ENCODE measurements at regions not wholly inside any gene's neighbourhood (a gene's known extent, or its start where the extent isn't known, plus 50 kb on each side); places are given as distances from the start of the nearest gene placed in this dataset.
"Not testable (repeated sequence)": the region's sequence is repeated elsewhere in the genome, so short reads cannot be mapped to it uniquely, and the experiment has no call there.

GRCh38 chr18:59038295-59039039 is 101.2 kb upstream of the SEC11C start:
- DNase-seq (ENCODE audit: low read depth in 4 of 4, low spot score in 3 of 4), result no peak

- not testable (repeated sequence) for DNase-seq (ENCODE audit: low read depth in 4 of 4, low spot score in 3 of 4)
Measured at GRCh38 chr18:59039040-59039320, 100.7 kb upstream of the SEC11C start.

GRCh38 chr18:59039449-59039848 is 100.2 kb upstream of the SEC11C start:
- no peak for DNase-seq (ENCODE audit: low read depth in 4 of 4, low spot score in 3 of 4)

- DNase-seq (ENCODE audit: low read depth in 4 of 4, low spot score in 3 of 4), result no peak
Measured at GRCh38 chr18:59040770-59041148, 98.9 kb upstream of the SEC11C start.

- no peak for DNase-seq (ENCODE audit: low read depth in 4 of 4, low spot score in 3 of 4)
Measured at GRCh38 chr18:59041296-59041695, 98.4 kb upstream of the SEC11C start.

- DNase-seq (ENCODE audit: low read depth in 4 of 4, low spot score in 3 of 4), result no peak
Measured at GRCh38 chr18:59041819-59042815, 97.6 kb upstream of the SEC11C start.

- no peak for DNase-seq (ENCODE audit: low read depth in 4 of 4, low spot score in 3 of 4)
Measured at GRCh38 chr18:59044855-59045254, 94.8 kb upstream of the SEC11C start.

- DNase-seq (ENCODE audit: low read depth in 4 of 4, low spot score in 3 of 4), result no peak
Measured at GRCh38 chr18:59047321-59048047, 92.2 kb upstream of the SEC11C start.

GRCh38 chr18:59048048-59048363 is 91.7 kb upstream of the SEC11C start:
- no peak for DNase-seq (ENCODE audit: low read depth in 4 of 4, low spot score in 3 of 4)

- DNase-seq (ENCODE audit: low read depth in 4 of 4, low spot score in 3 of 4), result no peak
Measured at GRCh38 chr18:59048378-59048777, 91.3 kb upstream of the SEC11C start.

- DNase-seq (ENCODE audit: low read depth in 4 of 4, low spot score in 3 of 4), result no peak
Measured at GRCh38 chr18:59049721-59050660, 89.7 kb upstream of the SEC11C start.

GRCh38 chr18:59050661-59051057 is 89.0 kb upstream of the SEC11C start:
- DNase-seq (ENCODE audit: low read depth in 4 of 4, low spot score in 3 of 4), result no peak

- DNase-seq (ENCODE audit: low read depth in 4 of 4, low spot score in 3 of 4), result no peak
Measured at GRCh38 chr18:59051470-59052165, 88.1 kb upstream of the SEC11C start.

GRCh38 chr18:59052965-59053820 is 86.5 kb upstream of the SEC11C start:
- DNase-seq (ENCODE audit: low read depth in 4 of 4, low spot score in 3 of 4), result no peak

- DNase-seq (ENCODE audit: low read depth in 4 of 4, low spot score in 3 of 4), result peak in 2 of 4 donors; percentile 42 to 43
Measured at GRCh38 chr18:59054496-59055287, 85.0 kb upstream of the SEC11C start.

- DNase-seq (ENCODE audit: low read depth in 4 of 4, low spot score in 3 of 4), result no peak
Measured at GRCh38 chr18:59055345-59056032, 84.2 kb upstream of the SEC11C start.

All from right renal pelvis (tissue), 4 donors.